Activated CD4-positive, alpha-beta T cell treated with anti-CD3 and anti-CD28 coated beads, Interleukin-10, Interleukin-2, amounts not matched to agents 100 ng/mL and 50 ng/mL, durations not matched to agents 16 hours and 8 hours (primary cell): ENCODE measurements at regions not wholly inside any gene's neighbourhood (a gene's known extent, or its start where the extent isn't known, plus 50 kb on each side); places are given as distances from the start of the nearest gene placed in this dataset.

Source experiments
- DNase-seq: peaks from one replicate; pipeline ENCODE4 v3.0.0-alpha.2; 2020

DNA sequence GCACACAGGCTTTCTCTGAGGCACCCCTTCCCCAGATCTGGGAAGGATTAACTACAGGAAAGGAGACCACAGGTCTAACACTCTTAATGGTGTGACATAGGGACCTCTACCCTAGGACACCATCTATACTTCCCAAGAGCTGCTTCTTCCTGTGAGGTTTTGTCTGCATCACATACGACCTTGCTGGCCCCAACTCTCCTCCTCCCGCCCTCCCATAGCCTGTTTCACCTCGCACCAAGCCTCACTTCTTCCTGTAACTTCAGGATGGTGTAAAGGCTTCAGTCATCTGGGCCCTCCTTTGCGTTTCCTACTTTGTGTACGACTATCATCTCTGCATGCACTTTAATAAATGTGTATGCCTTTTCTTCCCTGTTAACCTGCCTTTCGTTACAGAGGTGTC, 274.3 kb downstream of the KLF6 start:
- DNase-seq: no peak

DNA sequence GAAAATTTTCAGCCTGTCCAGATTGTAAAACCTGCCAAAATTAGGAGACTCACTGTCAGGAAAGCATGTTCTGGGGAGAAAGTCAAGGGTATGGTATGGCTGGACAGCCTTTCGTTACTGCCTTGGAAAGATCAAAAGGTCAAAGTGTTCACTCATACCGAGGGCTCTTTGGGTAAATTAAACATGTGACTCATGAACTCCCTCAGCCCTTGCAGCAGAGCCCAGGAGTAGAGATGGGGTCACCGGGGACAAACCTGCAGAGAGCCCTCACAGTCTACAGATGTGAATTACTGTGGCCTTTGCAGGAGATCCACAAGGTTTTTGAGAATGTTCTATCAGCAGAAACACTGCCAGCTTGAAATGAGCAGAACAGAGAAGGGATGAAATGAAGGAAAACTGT, 275.7 kb downstream of the KLF6 start:
- no peak for DNase-seq

DNA sequence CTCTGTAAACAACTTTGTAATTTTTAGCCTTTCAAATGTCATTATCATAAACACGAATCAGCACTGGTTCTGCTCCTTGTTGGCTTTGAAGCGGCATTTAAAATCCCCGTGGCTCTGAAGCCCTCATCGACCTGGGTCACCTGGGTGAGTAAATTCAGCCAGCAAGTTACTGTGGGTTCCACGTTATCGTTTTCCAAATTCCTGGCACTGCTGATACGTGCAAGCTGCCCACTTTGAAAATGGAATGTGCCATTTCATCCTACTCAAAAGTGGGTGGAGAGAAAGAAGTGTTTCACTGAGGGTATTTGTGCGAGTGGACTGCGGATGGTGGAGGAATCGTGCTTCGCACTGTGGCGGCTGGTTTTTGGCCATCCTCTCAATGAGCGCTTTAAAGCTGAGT, 281.7 kb downstream of the KLF6 start:
- no peak for DNase-seq

DNA sequence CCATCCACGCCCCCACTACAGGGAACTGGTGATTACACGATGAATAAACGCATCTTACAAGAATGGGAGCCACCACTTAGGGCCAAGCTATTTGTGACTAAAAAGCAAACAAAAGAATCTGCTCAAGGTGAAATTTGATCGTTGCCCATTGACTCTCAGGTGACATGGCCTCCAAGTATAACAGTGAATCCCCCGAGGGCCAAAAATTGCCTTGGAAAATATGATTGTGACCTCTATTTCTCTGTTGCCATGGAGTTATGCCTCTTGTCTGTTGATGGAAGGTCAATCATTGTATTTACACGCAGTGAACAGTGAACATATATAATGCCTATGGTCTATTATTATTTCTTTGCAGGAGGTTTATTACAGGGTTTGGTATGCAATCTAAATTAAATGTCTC, 282.3 kb downstream of the KLF6 start:
- no peak for DNase-seq

DNA sequence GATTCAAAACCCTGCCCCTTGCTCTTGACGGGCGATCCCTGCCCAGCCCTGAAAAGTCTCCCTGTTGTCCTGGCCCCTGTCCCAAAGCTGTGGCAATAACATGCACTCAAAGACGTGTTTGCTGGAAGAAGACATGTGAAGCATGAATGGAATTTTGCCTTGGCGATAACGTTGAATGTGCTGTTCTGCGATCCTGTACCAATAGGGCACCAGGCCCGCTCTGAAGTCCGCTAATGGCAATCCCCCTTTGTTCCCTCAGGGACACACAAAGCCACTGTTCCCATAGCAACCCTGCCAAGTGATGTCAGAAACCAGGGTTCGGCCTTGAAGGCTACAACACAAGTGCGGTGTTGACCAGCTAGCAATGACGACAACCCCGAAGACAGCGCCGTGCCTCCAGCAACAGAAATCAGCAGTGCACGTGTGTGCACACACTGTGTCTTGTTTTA, 284.6 kb downstream of the KLF6 start:
- no peak for DNase-seq

DNA sequence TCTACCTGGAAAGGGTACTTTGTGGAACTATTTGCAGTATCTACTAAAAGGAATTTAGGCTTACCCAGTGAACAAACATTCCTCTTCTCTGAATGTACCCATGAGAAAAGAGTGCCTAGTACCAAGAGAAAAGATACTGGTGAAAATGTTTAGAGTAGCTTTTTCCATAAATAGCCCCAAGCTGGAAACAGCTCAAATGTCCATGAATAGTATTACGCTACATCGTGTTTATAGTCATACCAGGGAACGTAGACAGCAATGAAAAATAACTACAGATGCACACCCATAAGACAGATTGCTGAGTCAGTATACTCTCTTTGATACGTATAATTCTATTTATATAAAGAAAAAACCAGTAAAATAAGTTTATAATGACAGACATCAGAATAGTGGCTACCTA, 285.9 kb downstream of the KLF6 start:
- DNase-seq: no peak

DNA sequence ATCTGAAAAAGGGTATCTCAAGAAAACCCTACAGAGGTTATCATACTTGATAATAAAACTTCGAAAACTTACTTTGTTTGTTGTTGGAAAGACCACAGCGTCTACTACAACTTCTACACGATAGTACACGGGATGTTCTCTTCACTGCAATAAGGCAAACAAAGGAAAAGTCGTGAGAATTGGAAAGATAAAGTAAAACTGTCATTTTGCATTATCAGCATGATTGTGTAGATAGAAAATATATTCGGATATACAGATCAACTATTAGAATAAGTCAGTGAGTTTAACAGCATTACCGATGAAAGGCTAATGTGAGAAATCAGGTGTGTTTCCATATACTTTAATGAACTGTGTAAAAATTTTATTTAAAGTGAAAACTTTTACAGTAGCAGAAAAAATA, 287.4 kb downstream of the KLF6 start:
- no peak for DNase-seq

DNA sequence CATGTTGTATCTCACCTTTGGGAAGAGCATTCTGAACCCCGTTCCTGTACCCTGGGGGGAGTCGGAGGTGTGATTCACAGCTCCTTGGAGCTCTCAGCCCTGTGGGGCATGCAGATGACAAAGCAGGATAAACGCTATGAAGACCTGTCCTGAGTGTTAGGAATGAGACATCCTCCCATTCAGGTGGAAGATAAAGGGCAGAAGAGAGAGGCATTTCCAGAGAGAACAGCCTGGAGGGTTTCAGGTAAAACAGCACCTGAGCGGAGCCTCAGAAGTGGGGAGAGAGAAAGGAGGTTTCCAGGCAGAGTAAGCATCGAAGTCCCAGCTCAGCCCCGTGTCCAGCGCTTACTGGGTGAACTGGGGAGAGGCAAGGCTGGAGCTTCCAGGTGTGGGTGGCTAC, 288.9 kb downstream of the KLF6 start:
- DNase-seq: no peak

DNA sequence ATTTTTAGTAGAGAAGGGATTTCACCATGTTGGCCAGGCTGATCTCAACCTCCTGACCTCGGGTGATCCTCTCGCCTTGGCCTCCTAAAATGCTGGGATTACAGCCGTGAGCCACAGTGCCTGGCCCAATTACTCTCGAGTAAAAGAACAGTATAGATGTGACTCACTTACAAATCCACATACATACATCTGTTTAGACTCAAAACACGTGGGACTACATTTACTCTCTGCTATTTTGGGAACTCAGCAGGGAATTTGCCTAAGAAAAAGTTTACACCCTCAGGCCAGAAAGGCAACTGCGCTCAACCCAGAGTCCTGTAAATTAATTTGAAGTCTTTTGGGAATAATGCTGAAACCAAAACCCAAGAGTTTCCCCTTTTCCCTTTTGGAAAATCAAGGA, 289.7 kb downstream of the KLF6 start:
- no peak for DNase-seq

DNA sequence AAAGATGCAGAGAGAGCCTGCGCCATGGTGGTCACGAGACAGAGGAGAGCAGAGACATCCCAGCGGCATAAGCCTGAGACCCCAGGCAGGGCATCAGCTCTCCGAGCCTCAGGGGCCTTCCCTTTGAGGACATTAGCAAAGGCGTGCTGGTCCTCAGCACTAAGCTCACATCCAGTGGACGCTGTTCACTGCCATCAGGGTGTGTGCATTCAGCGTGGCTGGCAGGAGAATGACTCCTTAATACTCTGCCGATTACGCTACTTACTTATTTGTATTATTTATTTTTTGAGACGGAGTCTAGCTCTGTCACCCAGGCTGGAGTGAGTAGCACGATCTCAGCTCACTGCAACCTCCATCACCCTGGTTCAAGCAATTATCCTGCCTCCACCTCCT, 290.2 kb downstream of the KLF6 start:
- DNase-seq: no peak

DNA sequence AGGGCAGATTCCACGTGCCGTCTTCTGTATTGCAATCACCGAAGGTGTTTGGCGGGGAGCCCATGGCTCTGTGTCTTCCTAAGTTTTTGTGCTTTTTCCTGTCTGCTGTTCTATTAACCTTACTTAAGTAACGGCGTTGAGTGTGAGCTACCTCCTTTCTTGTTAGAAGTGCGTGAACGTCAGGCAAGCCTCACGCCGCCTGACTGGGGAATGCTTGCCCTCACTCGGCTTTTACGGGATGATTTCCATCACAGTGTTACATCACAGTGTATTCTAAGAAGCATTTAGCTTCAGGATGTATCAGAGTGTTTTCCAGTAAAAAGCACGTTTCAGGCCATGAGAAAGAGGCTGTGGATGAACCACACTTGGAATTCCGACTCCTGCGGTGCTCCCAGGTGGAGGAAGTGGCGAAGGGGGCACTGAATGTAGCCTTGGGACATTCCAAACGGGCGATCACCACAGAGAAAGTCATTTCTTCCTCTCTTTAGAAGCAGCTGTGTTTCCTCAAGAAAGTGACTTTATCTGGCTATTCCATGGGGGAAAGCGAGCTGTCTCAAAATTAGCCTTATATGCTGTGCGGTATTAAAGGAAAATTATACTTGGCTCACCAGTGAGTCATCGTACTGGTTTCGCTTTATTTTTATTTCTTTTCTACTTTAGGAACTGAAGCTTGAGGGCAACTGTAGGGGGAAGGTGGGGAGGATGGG, 290.7 kb downstream of the KLF6 start:
- DNase-seq: no peak

DNA sequence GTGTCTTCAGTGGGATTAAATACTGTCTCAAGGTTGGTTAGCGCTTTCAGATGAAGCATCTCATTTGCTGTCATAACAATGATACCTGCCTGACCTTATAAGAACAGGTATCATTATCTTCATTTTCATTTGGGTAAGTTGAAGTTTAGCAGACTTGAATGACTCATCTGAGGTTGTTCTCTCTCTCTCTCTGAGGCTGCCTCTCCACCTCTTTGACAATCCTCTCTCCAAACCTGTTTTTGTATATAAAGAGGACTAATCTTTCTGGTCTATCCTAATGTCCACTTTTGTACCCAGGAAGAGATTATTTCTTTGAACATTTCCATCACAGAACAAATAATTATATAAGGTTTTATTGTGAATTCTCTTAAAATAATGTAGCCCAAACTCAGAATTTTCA, 291.4 kb downstream of the KLF6 start:
- no peak for DNase-seq

DNA sequence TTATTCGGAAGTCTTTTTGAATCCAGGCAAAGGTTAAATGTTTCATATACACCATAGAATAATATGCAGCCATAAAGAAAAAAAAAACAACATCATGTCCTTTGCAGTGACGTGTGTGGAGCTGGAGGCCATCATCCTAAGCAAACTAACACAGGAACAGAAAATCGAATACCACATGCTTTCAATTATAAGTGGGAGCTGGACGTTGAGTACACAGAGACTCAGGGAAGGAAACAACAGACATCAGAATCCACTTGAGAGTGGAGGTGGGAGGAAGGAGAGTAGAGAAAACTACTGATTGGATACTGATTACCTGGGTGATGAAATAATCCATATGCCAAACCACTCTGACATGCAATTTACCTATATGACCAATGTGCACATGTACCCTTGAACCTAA, 293.4 kb downstream of the KLF6 start:
- no peak for DNase-seq

DNA sequence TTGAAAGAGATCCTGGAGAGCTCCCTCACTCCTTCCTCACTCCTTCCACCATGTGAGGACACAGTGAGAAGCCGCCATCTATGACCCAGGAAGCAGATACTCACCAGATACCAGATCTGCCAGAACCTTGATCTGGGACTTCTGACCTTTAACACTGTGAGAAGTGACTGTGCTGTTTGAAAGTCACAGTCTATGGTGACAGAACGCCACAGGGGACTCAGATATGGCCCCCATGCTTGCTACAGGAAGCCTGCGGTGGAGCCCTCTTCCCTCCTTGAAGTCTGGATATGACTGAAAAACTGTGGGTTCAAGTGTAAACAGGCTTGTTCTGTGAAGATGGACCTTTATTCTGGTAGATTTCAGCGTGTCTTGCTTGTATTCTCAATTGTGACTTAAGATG, 297.8 kb downstream of the KLF6 start:
- peak; percentile 37 for DNase-seq

DNA sequence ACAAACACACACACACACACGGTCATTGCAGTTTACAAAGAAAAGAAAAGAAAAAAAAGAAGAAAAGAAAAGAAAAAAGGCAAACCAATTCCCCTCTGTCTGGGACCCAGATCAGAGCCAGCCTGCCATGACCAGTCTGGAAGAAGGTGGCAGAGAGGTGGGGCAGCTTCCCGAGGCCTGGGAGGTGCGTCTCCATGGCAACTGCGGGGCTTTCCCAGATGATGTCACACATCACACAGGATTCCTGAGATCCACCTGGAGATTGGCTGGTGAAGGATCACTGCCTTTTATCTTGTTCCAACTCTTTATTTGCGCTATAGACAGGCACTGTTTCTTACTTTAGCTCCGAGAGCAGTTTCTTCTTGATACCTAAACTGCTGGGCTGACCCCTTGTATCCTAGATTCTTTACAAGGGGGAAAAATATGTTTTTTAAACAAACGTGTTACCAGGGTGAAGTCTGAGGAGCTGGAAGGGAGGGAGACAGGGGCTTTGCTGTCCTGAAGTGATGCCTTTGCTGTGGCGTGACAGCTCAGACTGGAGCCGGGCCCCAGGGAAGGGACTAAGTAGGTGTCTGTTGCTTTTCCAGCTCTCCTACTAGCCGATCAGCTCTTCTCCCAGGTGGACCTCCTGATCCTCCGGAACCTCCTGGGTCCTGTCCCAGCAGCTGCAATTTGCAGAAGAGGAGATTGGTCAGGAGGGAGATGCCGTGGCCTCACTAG, 298.5 kb downstream of the KLF6 start:
- DNase-seq: no peak

DNA sequence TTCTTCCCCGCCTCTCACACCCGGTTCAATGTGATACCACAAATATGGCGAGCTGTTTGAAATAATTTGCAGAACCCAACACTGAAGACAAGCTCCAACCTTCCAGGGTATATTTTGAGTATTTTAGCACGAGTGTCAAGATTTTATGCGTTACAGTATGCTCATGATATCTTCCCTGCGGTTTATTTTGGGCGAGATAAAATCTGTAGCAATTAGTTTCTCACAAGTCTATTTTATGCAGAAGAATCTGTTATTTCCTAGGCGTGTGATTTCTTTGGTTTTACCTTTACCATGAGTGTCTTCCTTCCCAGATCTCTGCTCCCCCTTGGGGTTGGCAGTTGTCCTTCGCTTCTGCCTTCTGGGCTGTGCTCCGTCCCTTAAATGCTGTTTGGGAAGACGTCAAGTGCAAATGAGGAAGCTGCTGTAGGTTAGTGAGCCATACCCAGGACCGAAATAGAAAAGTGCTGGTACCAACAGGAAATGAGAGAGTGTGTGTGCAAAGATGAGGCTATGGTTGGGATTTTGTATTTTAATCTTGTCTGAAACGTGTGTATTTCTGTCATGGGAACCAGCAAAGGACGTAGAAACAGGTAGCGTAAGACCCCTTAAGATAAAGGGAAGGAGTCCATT, 299.8 kb downstream of the KLF6 start:
- DNase-seq: no peak

DNA sequence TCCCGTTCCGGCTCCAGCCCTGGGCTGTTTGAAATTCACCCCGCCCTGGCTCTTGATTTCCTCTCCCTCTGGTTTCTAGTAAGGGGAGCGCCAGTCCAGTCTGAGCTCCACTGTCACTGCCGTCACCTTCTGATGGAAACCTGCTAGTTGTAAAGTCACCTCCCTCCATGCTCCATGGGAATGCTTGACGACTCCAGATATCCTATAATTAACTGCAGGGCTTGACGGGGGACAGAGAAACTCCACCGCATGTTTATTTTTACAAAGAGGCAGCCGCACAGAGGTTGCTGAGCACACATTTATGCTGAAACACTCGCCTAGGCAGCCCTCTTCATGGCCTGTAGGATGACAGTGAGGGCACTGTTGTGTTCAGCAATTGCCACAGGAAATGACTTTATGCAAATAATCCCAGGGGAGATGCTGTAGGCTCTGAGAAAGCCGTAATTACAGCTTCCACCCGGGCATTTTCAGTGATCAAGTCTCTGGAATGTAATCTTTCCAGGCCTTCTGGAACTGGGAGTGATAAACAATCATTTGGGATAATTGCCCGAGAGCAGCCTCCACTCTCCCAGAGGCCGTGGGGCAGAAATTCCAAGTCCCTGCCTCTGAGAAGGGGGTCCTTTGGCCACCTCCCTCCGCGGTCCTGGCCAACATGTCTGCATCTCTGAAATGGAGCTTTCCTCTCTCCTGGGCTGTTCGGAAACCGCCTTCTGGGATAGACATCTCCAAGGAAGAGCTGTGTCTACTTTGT, 300.5 kb downstream of the KLF6 start:
- DNase-seq: no peak

DNA sequence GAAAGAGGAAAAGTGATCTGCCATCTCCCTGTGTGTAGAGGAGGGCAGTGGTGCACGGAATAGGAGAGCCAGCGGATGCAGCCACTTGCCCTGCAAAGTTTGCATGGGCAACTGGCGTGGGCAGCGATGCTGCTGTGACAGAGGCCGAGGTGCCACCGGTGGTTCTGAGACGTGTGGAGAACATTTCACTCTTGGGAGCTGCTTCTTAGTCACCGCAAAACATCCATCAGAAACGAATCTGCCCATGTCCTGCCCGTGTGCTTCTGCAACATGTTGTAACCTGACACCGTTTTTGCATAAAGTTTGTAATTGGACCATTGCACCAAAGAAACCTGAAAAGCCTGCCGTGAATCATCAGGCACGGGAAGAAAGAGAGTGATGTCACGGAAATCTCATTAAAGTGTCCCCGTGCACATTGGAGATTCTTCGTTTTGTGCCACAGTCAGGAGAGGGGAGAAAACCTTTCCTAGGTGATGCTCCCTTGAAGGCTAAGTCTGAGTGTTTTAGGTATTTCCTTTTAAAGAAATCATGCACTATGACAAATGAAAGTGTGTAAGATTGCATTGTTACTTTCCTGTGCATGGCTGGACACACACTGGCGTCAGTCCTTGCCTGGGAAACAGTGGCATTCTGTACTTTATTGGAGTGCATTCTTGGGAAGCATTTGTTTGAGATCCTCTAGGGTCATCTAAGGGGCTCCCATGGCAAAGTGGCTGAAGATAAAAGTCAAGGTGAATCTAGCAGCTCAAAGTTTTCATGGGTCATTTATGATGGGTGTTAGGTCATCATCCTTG, 302.6 kb downstream of the KLF6 start:
- DNase-seq: no peak

DNA sequence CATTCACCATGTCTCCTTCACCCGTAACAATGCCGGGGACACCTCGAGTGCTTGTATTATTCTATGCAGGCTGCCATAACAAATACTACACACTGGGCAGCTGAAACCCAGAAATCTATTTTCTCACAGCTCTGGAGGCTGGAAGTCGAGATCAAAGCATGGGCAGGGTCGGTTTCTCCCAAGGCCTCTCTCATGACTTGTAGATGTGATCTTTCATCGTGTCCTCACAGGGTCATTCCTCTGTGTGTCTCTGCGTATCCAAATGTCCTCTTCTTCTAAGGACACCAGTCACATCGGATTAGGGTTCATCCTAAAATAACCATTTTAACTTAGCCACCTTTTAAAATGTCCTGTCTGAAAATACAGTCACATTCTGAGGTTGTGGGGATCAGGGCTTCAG, 303.5 kb downstream of the KLF6 start:
- no peak for DNase-seq

DNA sequence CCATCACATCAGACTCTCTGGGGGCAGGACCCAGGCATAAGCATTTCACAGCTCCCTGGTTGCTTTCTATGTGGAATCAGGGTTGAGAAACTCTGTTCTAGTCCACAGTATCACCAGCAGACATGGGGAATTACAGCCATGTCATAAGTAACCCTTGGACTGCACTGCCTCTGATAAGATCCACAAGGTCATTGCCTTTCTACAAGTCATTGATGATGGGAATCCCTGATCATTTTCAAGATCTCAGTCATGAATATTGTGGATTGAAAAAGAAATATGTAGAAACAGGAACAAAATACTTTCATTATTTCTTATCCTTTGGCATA, 304.1 kb downstream of the KLF6 start:
- no peak for DNase-seq

DNA sequence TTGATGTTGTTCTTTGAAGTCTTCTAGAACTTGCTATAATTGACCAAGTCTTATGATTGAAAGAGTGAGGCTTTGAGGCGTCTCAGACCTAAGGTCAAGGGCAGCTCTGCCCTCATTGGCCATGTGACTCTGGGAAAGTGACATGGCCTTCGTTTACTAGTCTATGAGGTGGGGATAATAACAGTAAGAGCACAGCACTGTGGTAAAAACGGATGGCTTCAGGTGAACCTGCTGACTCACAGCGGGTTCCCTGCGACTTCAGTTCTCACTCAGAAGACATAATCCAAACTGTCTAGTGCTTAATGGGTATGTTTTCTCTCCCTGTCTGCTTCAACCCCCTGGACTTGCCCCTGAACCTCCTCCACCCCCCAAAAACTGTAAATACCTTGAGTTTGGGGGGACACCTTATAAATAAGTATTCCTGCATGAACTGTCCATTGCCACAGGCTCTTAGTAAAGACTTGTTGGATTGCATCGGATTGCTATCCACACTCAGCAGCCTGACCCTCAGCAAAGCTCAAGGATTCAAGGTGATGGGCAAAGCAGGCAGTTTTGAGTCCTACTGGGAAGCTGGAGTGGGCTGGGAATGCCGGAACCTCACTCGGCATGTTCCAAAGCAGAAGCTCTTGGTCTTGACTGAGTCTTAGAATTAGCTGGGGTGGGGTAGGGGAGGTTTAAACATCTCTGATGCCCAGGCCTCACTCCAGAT, 304.6 kb downstream of the KLF6 start:
- peak; percentile 62 for DNase-seq

DNA sequence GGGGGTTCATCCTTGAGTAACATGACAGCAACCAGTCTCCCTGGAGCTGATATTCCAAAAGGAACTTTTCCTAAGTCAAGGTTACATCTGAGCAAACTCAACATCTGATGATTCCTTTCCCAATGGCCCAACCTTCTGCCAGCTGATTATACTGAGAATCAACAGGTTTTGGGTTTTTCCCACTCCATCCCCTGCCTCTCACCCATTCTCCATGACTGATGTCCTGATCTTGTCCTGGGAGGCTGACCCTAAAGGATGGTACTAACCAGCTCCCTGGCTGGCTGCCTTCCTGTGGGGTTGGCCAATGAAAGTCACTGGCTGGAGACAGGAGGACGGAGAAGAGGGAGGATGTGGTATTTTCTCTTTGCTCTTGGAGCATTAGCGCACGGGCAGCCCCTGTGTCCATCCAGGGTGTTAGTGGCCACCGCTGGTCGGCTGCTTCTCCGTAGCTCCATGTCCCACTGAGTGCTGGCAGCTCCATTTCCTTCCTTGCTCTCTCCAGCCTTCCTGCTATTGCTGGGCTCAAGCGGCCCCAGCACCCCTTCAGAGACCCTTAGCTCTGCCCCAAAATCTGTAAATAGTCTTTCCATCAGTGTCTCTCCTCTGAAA, 306.2 kb upstream of the PITRM1 start:
- DNase-seq: no peak
